ENCODE measurements at regions not wholly inside any gene's neighbourhood (a gene's known extent, or its start where the extent isn't known, plus 50 kb on each side); places are given as distances from the start of the nearest gene placed in this dataset.

- intact Hi-C loops (cut with DNase I): no loop called here
- Histone ChIP-seq H3K27me3 (ENCODE audit: control insufficient read depth in 1 of 2, insufficient read depth in 2 of 2, low read length in 1 of 2) (no peaks in the 10 kb centered on the region), H3K9me3 (ENCODE audit: control insufficient read depth, low read length) (no peaks in the 10 kb centered on the region), H3K4me1 (ENCODE audit: control insufficient read depth in 1 of 2, insufficient read depth in 2 of 2, low read length in 2 of 2) (no peaks in the 10 kb centered on the region), H3K4me3 (ENCODE audit: low read length in 2 of 2) (no peak overlapping the region), H3K27ac (ENCODE audit: low read depth in 1 of 2, low read length in 2 of 2) (no peak overlapping the region), H3K36me3 (ENCODE audit: control insufficient read depth in 1 of 2, insufficient read depth in 2 of 2, low read length in 1 of 2) (no peaks in the 10 kb centered on the region)
- WGBS, 2 donors: 78 to 79% methylated on average over 4 of the region's 4 CpGs
- DNase-seq: no peak
- ATAC-seq (ENCODE audit: low FRiP score): no peak
Observed at GRCh38 chr5:166013415-166013814, 2278.0 kb upstream of the WWC1 start.

GRCh38 chr5:166014256-166014655 is 2277.2 kb upstream of the WWC1 start:
- H3K27me3 ChIP-seq (ENCODE audit: control insufficient read depth in 1 of 2, insufficient read depth in 2 of 2, low read length in 1 of 2): no peaks in the 10 kb centered on the region
- 59 to 64% methylated on average over 2 of the region's 2 CpGs for WGBS, 2 donors

GRCh38 chr5:166018716-166019115 is 2272.7 kb upstream of the WWC1 start:
- H3K27me3 ChIP-seq (ENCODE audit: control insufficient read depth in 1 of 2, insufficient read depth in 2 of 2, low read length in 1 of 2): no peaks in the 10 kb centered on the region
- intact Hi-C loops (cut with DNase I): no loop called here
- no peaks in the 10 kb centered on the region for H3K4me1 ChIP-seq (ENCODE audit: control insufficient read depth in 1 of 2, insufficient read depth in 2 of 2, low read length in 2 of 2)
- no peak overlapping the region for H3K27ac ChIP-seq (ENCODE audit: low read depth in 1 of 2, low read length in 2 of 2)
- ATAC-seq (ENCODE audit: low FRiP score) (no peak), DNase-seq (no peak)
- no peaks in the 10 kb centered on the region for H3K9me3 ChIP-seq (ENCODE audit: control insufficient read depth, low read length)
- 69 to 76% methylated on average over 1 of the region's 1 CpG for WGBS, 2 donors
- no peak overlapping the region for H3K4me3 ChIP-seq (ENCODE audit: low read length in 2 of 2)
- H3K36me3 ChIP-seq (ENCODE audit: control insufficient read depth in 1 of 2, insufficient read depth in 2 of 2, low read length in 1 of 2): no peaks in the 10 kb centered on the region

More at GRCh38 chr5:166014256-166014655, 2277.2 kb upstream of the WWC1 start:
- intact Hi-C loops (cut with DNase I): no loop called here
- ATAC-seq (ENCODE audit: low FRiP score): no peak
- no peak for DNase-seq
- Histone ChIP-seq H3K4me3 (ENCODE audit: low read length in 2 of 2) (no peak overlapping the region), H3K36me3 (ENCODE audit: control insufficient read depth in 1 of 2, insufficient read depth in 2 of 2, low read length in 1 of 2) (no peaks in the 10 kb centered on the region), H3K9me3 (ENCODE audit: control insufficient read depth, low read length) (no peaks in the 10 kb centered on the region), H3K4me1 (ENCODE audit: control insufficient read depth in 1 of 2, insufficient read depth in 2 of 2, low read length in 2 of 2) (no peaks in the 10 kb centered on the region), H3K27ac (ENCODE audit: low read depth in 1 of 2, low read length in 2 of 2) (no peak overlapping the region)

GRCh38 chr5:166022065-166022464 is 2269.4 kb upstream of the WWC1 start:
- Histone ChIP-seq H3K36me3 (ENCODE audit: control insufficient read depth in 1 of 2, insufficient read depth in 2 of 2, low read length in 1 of 2) (no peaks in the 10 kb centered on the region), H3K27me3 (ENCODE audit: control insufficient read depth in 1 of 2, insufficient read depth in 2 of 2, low read length in 1 of 2) (no peaks in the 10 kb centered on the region), H3K4me3 (ENCODE audit: low read length in 2 of 2) (no peak overlapping the region), H3K9me3 (ENCODE audit: control insufficient read depth, low read length) (no peaks in the 10 kb centered on the region), H3K4me1 (ENCODE audit: control insufficient read depth in 1 of 2, insufficient read depth in 2 of 2, low read length in 2 of 2) (no peaks in the 10 kb centered on the region), H3K27ac (ENCODE audit: low read depth in 1 of 2, low read length in 2 of 2) (no peak overlapping the region)
- DNase-seq (no peak), ATAC-seq (ENCODE audit: low FRiP score) (no peak)
- intact Hi-C loops (cut with DNase I): no loop called here

GRCh38 chr5:166024970-166025369 is 2266.5 kb upstream of the WWC1 start:
- no peaks in the 10 kb centered on the region for H3K36me3 ChIP-seq (ENCODE audit: control insufficient read depth in 1 of 2, insufficient read depth in 2 of 2, low read length in 1 of 2)
- no peak for DNase-seq
- intact Hi-C loops (cut with DNase I): no loop called here
- no peaks in the 10 kb centered on the region for H3K4me1 ChIP-seq (ENCODE audit: control insufficient read depth in 1 of 2, insufficient read depth in 2 of 2, low read length in 2 of 2)
- H3K4me3 ChIP-seq (ENCODE audit: low read length in 2 of 2): no peak overlapping the region
- H3K27ac ChIP-seq (ENCODE audit: low read depth in 1 of 2, low read length in 2 of 2): no peak overlapping the region
- no peaks in the 10 kb centered on the region for H3K9me3 ChIP-seq (ENCODE audit: control insufficient read depth, low read length)
- no peak for ATAC-seq (ENCODE audit: low FRiP score)
- H3K27me3 ChIP-seq (ENCODE audit: control insufficient read depth in 1 of 2, insufficient read depth in 2 of 2, low read length in 1 of 2): no peaks in the 10 kb centered on the region

GRCh38 chr5:166027582-166027981 is 2263.9 kb upstream of the WWC1 start:
- 14 to 35% methylated on average over 1 of the region's 1 CpG for WGBS, 2 donors
- Histone ChIP-seq H3K27me3 (ENCODE audit: control insufficient read depth in 1 of 2, insufficient read depth in 2 of 2, low read length in 1 of 2) (no peaks in the 10 kb centered on the region), H3K9me3 (ENCODE audit: control insufficient read depth, low read length) (no peaks in the 10 kb centered on the region), H3K4me1 (ENCODE audit: control insufficient read depth in 1 of 2, insufficient read depth in 2 of 2, low read length in 2 of 2) (no peaks in the 10 kb centered on the region), H3K36me3 (ENCODE audit: control insufficient read depth in 1 of 2, insufficient read depth in 2 of 2, low read length in 1 of 2) (no peaks in the 10 kb centered on the region), H3K4me3 (ENCODE audit: low read length in 2 of 2) (no peak overlapping the region), H3K27ac (ENCODE audit: low read depth in 1 of 2, low read length in 2 of 2) (no peak overlapping the region)
- ATAC-seq (ENCODE audit: low FRiP score): no peak
- intact Hi-C loops (cut with DNase I): no loop called here
- DNase-seq: no peak

- H3K4me1 ChIP-seq (ENCODE audit: control insufficient read depth in 1 of 2, insufficient read depth in 2 of 2, low read length in 2 of 2): no peaks in the 10 kb centered on the region
- no peaks in the 10 kb centered on the region for H3K36me3 ChIP-seq (ENCODE audit: control insufficient read depth in 1 of 2, insufficient read depth in 2 of 2, low read length in 1 of 2)
- DNase-seq (no peak), ATAC-seq (ENCODE audit: low FRiP score) (no peak)
- H3K27me3 ChIP-seq (ENCODE audit: control insufficient read depth in 1 of 2, insufficient read depth in 2 of 2, low read length in 1 of 2): no peaks in the 10 kb centered on the region
- intact Hi-C loops (cut with DNase I): no loop called here
- H3K27ac ChIP-seq (ENCODE audit: low read depth in 1 of 2, low read length in 2 of 2): no peak overlapping the region
- 78 to 80% methylated on average over 2 of the region's 2 CpGs for WGBS, 2 donors
- H3K4me3 ChIP-seq (ENCODE audit: low read length in 2 of 2): no peak overlapping the region
- no peaks in the 10 kb centered on the region for H3K9me3 ChIP-seq (ENCODE audit: control insufficient read depth, low read length)
Observed at GRCh38 chr5:166031926-166032325, 2259.5 kb upstream of the WWC1 start.

- H3K36me3 ChIP-seq (ENCODE audit: control insufficient read depth in 1 of 2, insufficient read depth in 2 of 2, low read length in 1 of 2): no peaks in the 10 kb centered on the region
- no peak overlapping the region for H3K27ac ChIP-seq (ENCODE audit: low read depth in 1 of 2, low read length in 2 of 2)
- WGBS, 2 donors: 86 to 92% methylated on average over 1 of the region's 1 CpG
- no peaks in the 10 kb centered on the region for H3K27me3 ChIP-seq (ENCODE audit: control insufficient read depth in 1 of 2, insufficient read depth in 2 of 2, low read length in 1 of 2)
- no peak overlapping the region for H3K4me3 ChIP-seq (ENCODE audit: low read length in 2 of 2)
- H3K9me3 ChIP-seq (ENCODE audit: control insufficient read depth, low read length): no peaks in the 10 kb centered on the region
- H3K4me1 ChIP-seq (ENCODE audit: control insufficient read depth in 1 of 2, insufficient read depth in 2 of 2, low read length in 2 of 2): no peaks in the 10 kb centered on the region
- intact Hi-C loops (cut with DNase I): no loop called here
- ATAC-seq (ENCODE audit: low FRiP score) (no peak), DNase-seq (no peak)
Observed at GRCh38 chr5:166032601-166033000, 2258.8 kb upstream of the WWC1 start.

GRCh38 chr5:166045961-166046360 is 2245.5 kb upstream of the WWC1 start:
- intact Hi-C loops (cut with DNase I): no loop called here
- Histone ChIP-seq H3K36me3 (ENCODE audit: control insufficient read depth in 1 of 2, insufficient read depth in 2 of 2, low read length in 1 of 2) (no peaks in the 10 kb centered on the region), H3K27ac (ENCODE audit: low read depth in 1 of 2, low read length in 2 of 2) (no peak overlapping the region), H3K4me3 (ENCODE audit: low read length in 2 of 2) (no peak overlapping the region), H3K9me3 (ENCODE audit: control insufficient read depth, low read length) (no peaks in the 10 kb centered on the region), H3K27me3 (ENCODE audit: control insufficient read depth in 1 of 2, insufficient read depth in 2 of 2, low read length in 1 of 2) (no peaks in the 10 kb centered on the region), H3K4me1 (ENCODE audit: control insufficient read depth in 1 of 2, insufficient read depth in 2 of 2, low read length in 2 of 2) (no peaks in the 10 kb centered on the region)
- ATAC-seq (ENCODE audit: low FRiP score): no peak
- no peak for DNase-seq
- WGBS, 2 donors: 34 to 60% methylated on average over 2 of the region's 2 CpGs

Measured in aorta (tissue), 5 donors.